ENCODE measurements at regions not wholly inside any gene's neighbourhood (a gene's known extent, or its start where the extent isn't known, plus 50 kb on each side); places are given as distances from the start of the nearest gene placed in this dataset.
"Not testable (repeated sequence)": the region's sequence is repeated elsewhere in the genome, so short reads cannot be mapped to it uniquely, and the experiment has no call there.

DNA sequence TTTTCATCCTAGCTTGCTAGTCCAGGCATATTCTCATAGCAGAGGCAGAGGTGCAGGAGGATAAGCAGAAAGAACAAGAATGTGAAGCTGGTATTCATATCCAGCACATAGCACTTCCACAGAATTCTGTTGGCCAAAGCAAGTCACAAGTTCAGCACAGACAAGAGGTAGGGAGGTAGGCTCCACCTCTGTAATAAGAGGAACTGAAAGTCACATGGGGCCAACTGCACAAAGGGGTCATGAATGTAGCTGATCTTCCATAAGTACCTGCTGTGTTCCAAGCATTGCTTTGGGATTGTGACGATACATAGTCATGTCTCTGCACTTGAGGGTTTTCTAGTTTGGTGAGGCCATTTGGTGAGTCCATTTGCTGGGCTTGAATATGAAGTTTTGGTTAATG, 110.8 kb upstream of the MPHOSPH6 start:
- no peak for DNase-seq (ENCODE audit: low read depth)
- TF ChIP-seq CTCF (conservative IDR thresholded peaks at IDR 0.05; ENCODE audit: low read depth, low read length), result no peak
- no peak overlapping the region for H3K4me3 ChIP-seq (ENCODE audit: low read length)

DNA sequence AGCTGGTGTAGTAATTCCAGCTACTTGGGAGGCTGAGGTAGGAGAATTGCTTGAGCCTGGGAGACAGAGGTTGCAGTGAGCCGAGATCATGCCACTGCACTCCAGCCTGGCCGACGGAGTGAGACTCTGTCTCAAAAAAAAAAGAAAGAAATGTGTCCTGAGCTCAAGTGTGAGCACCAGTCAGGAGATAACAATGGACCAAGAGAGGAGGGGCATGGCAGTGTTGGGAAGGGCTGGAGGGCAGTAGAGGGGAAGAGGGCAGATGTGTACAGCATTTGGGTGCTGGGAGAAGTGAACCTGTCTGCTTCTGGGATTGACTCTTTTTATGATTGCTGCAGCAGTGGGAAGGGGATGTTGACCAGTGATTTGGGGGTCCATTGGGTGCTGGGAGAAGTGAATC, 105.3 kb upstream of the MPHOSPH6 start:
- DNase-seq (ENCODE audit: low read depth); H3K4me3 ChIP-seq (ENCODE audit: low read length): not testable (repeated sequence)

DNA sequence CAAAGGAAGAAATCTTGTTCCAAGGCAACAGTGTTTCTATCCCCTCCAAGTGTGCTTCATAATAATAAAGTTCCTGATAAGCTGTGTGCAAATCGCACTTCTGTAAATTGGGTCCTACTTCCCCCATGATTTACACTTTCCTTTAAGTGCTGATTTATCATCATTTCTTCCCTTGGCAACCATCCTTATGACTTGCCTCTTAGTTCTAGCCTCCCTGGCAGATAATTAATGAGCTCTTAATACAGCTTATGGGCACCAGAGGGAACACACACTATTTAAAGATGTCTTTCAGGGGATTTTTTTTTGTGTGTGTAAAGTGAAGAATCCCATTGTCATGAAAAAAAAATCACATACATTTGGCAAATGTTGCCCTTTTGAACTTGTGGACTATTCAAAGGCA, 101.6 kb upstream of the MPHOSPH6 start:
- no peak overlapping the region for H3K4me3 ChIP-seq (ENCODE audit: low read length)
- no peak for TF ChIP-seq CTCF (conservative IDR thresholded peaks at IDR 0.05; ENCODE audit: low read depth, low read length)
- DNase-seq (ENCODE audit: low read depth), result no peak

DNA sequence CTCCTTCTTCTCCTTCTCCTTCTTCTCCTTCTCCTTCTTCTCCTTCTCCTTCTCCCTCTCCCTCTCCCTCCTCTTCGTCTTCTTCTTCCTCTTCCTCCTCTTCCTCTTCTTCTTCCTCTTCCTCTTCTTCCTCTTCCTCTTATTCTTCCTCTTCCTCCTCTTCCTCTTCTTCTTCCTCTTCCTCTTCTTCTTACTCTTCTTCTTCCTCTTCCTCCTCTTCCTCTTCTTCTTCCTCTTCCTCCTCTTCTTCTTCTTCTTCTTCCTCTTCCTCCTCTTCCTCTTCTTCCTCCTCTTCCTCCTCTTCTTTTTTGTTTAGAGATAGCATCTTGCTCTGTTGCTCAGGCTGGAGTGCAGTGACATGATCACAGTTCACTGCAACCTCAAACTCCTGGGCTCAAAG, 97.7 kb upstream of the MPHOSPH6 start:
- H3K4me3 ChIP-seq (ENCODE audit: low read length); DNase-seq (ENCODE audit: low read depth): not testable (repeated sequence)

DNA sequence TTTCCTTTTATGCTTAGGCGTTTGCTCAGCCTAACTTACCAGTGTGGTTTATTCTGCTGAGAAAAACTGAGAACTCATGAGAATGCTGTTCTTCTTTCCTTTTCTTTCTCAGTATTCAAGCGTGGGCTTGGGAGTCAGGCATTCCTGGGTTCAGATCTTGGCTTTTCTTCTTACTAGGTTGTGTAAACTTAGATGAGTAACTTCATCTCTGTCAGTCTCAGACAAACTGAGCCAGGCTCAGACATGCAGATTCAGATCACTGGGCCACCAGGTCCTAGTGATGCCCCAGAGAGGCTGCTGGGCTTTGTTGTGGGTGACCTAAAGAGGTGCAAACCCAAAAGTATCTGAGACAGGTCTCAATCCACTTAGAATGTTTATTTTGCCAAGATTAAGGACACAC, 95.8 kb upstream of the MPHOSPH6 start:
- no peak for TF ChIP-seq CTCF (conservative IDR thresholded peaks at IDR 0.05; ENCODE audit: low read depth, low read length)
- no peak for DNase-seq (ENCODE audit: low read depth)
- no peak overlapping the region for H3K4me3 ChIP-seq (ENCODE audit: low read length)

DNA sequence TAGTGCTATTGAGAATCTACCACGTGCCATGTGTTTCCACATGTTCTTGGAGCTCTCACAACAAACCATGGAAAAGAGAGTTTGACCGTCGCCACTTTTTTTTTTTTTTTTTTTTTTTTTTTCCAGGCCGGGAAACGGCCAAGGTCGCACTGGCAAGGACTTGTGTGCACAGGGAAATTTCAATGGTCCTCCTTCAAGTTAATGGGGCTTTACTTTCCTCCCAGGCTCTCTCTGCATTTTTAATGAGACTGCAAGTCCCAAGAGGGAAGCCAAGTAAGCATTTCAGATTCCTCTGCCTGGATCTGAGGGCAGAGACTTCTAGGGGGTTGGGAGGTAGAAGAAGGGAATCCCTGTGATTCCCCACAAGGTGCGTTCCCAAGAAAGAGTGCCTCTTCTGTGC, 94.7 kb upstream of the MPHOSPH6 start:
- H3K4me3 ChIP-seq (ENCODE audit: low read length), result no peak overlapping the region
- TF ChIP-seq CTCF (conservative IDR thresholded peaks at IDR 0.05; ENCODE audit: low read depth, low read length), result no peak
- no peak for DNase-seq (ENCODE audit: low read depth)

- DNase-seq (ENCODE audit: low read depth), result no peak
- TF ChIP-seq CTCF (conservative IDR thresholded peaks at IDR 0.05; ENCODE audit: low read depth, low read length), result peak; percentile 98
- no peak overlapping the region for H3K4me3 ChIP-seq (ENCODE audit: low read length)
Measured at GRCh38 chr16:82263521-82264143, 93.6 kb upstream of the MPHOSPH6 start.

DNA sequence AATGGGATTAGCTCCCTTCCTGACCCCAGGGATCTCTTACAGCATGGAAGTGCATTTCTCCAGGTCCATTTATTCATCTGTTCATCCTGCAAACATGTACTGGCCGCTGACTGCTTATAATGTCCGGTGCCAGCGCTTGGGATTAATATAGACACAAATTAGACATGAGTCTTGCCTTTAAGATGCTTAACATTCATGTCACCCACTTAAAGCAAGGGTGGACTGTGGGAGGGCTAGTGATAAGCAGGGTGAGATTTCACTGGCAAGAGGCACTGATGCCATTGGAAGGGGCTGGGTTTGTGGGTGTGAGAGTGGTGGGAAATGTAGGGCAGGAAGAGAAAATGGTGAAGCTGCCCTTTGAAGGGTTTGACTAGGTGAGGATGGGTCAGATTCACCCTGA, 92.2 kb upstream of the MPHOSPH6 start:
- H3K4me3 ChIP-seq (ENCODE audit: low read length), result no peak overlapping the region
- no peak for DNase-seq (ENCODE audit: low read depth)
- TF ChIP-seq CTCF (conservative IDR thresholded peaks at IDR 0.05; ENCODE audit: low read depth, low read length), result no peak

Data from retinal pigment epithelial cell (primary cell).